ENCODE measurements at regions not wholly inside any gene's neighbourhood (a gene's known extent, or its start where the extent isn't known, plus 50 kb on each side); places are given as distances from the start of the nearest gene placed in this dataset.

DNA sequence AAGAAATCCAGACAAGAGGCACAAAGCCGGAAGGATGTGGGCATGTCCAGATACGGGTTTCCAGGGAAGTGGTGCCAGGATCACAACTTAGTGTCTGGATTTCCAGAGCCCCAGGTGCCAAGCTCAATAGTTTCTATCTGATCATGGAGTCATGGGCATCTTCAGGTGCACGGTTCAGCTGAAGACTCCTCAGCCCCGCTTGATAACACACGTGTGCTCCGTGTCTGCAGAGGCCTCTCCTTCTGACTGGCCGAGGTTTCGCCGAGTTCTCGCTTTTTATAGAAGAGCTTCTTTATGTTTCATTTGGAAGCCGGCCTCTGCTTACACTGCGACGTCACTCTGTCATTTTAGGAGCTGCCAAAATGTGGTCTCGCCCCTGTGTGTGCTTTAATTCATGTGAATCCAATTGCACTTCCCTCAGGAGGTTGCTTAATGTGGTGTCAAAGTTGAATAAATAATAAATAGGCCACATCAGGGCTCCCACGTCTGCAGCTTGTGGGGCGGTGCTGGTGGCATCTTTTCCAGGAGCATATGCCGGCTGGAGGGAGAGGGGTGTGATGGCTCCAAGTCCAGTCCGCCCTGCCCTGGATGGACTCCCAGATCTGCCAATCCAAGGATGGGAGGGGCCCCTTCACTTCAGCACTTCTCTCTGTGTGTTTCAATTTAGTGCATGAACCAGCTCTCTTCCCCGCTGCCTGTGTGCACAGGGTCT, 1410.8 kb downstream of the TBC1D22A start:
- intact Hi-C loops (cut with DNase I; ENCODE audit: low total_unique reads), result no loop called here

DNA sequence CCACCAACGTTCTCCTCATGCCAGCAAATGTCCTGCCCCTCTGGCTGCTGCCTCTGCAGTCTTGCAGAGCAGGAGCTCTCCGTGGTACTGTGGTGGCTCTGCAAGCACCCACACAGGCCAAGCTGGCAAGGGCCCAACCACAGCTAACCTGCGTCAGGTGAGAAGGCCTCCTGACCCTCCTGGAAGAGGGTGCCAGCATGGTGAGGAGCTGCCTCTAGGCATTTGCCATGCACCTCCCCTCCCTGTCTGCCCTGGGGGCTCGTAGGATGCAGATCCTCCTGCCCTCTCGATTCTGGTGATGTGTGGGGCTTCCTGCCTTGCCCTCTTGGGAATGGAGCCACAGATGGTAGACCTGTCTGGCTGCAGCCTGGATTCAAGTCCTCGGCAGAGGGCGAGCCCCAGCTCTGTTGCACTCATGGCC, 1408.8 kb downstream of the TBC1D22A start:
- no peak overlapping the region for H3K4me3 ChIP-seq
- intact Hi-C loops (cut with DNase I; ENCODE audit: low total_unique reads), result no loop called here
- peaks cover 0 to 23% (median 0%) of the 10 kb centered on the region in 7 donors for H3K27me3 ChIP-seq (replicated peaks in 1 of 7)
- TF ChIP-seq POLR2AphosphoS5 (IDR thresholded peaks at IDR 0.05) (no peak), POLR2A (IDR thresholded peaks at IDR 0.05) (no peak)
- TF ChIP-seq, protein P1, sequence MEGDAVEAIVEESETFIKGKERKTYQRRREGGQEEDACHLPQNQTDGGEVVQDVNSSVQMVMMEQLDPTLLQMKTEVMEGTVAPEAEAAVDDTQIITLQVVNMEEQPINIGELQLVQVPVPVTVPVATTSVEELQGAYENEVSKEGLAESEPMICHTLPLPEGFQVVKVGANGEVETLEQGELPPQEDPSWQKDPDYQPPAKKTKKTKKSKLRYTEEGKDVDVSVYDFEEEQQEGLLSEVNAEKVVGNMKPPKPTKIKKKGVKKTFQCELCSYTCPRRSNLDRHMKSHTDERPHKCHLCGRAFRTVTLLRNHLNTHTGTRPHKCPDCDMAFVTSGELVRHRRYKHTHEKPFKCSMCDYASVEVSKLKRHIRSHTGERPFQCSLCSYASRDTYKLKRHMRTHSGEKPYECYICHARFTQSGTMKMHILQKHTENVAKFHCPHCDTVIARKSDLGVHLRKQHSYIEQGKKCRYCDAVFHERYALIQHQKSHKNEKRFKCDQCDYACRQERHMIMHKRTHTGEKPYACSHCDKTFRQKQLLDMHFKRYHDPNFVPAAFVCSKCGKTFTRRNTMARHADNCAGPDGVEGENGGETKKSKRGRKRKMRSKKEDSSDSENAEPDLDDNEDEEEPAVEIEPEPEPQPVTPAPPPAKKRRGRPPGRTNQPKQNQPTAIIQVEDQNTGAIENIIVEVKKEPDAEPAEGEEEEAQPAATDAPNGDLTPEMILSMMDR (IDR thresholded peaks at IDR 0.05 in 8 of 11, conservative IDR thresholded peaks at IDR 0.05 in 3 of 11), result no peak
- H3K36me3 ChIP-seq, result no peaks in the 10 kb centered on the region
- no peaks in the 10 kb centered on the region for H3K9me3 ChIP-seq
- 26 to 57% (median 43%) methylated on average over 6 to 7 of the region's 7 CpGs for WGBS, 5 donors
- no peak for DNase-seq
- no peaks in the 10 kb centered on the region for H3K4me1 ChIP-seq
- no peak overlapping the region for H3K27ac ChIP-seq

More for the DNA sequence above, 1410.8 kb downstream of the TBC1D22A start:
- 81 to 92% (median 87%) methylated on average over 19 of the region's 19 CpGs for WGBS, 5 donors
- no peaks in the 10 kb centered on the region for H3K36me3 ChIP-seq
- no peaks in the 10 kb centered on the region for H3K4me1 ChIP-seq
- no peak overlapping the region for H3K4me3 ChIP-seq
- TF ChIP-seq POLR2AphosphoS5 (IDR thresholded peaks at IDR 0.05) (no peak), POLR2A (IDR thresholded peaks at IDR 0.05) (no peak)
- TF ChIP-seq, protein P1 (IDR thresholded peaks at IDR 0.05 in 8 of 11, conservative IDR thresholded peaks at IDR 0.05 in 3 of 11), result no peak
- H3K27ac ChIP-seq, result no peak overlapping the region
- H3K27me3 ChIP-seq (replicated peaks in 1 of 7), result peaks cover 0 to 23% (median 0%) of the 10 kb centered on the region in 7 donors
- no peak for DNase-seq
- H3K9me3 ChIP-seq, result no peaks in the 10 kb centered on the region

DNA sequence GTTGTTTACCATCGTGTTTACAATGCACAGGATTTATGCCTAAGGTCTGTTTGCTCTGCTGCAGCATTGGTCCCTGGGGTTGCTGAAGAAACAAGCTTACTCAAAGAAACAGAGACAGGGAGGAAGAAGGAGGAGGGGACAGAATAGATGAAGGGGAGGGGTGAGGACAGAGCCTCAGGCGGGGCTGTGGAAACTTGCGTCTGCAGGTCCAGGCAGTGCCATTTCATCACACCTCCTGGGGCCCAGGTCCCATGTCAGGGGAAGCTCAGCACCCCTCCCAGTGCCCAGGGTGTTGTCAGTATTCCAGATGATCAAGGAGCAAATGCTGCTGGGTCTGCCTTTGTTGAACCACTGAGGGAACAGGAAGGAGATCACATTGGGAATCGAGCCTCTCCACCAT, 1406.8 kb downstream of the TBC1D22A start:
- no peak for DNase-seq
- H3K4me3 ChIP-seq, result no peak overlapping the region
- H3K27ac ChIP-seq, result no peak overlapping the region
- intact Hi-C loops (cut with DNase I; ENCODE audit: low total_unique reads), result no loop called here
- H3K4me1 ChIP-seq, result no peaks in the 10 kb centered on the region
- TF ChIP-seq POLR2A (IDR thresholded peaks at IDR 0.05), result no peak
- TF ChIP-seq POLR2AphosphoS5 (IDR thresholded peaks at IDR 0.05), result no peak
- TF ChIP-seq, protein P1 (IDR thresholded peaks at IDR 0.05 in 8 of 11, conservative IDR thresholded peaks at IDR 0.05 in 3 of 11), result no peak
- no peaks in the 10 kb centered on the region for H3K36me3 ChIP-seq
- H3K9me3 ChIP-seq, result no peaks in the 10 kb centered on the region
- H3K27me3 ChIP-seq (replicated peaks in 1 of 7), result peaks cover 0 to 16% (median 0%) of the 10 kb centered on the region in 7 donors
- 69 to 85% (median 77%) methylated on average over 4 of the region's 4 CpGs for WGBS, 5 donors

DNA sequence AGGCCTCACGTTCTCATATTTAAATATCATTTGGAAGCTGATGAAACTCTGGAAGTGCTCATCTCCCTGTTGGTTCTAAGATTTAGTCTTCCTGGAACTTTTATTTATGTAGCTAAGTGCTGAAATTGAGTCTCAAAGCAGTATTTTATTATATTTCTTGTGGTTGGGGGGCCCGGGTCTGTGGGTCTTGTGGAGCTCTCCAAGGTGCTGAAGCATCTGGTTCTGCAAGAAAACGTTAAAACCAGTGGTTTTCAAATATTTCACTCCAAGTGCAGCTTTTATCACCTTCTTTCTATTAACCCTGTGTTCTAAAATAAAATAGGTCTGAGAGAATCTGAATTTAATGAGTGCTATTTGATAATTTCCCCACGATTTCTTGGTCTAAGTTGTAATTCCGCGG, 1404.8 kb downstream of the TBC1D22A start:
- intact Hi-C loops (cut with DNase I; ENCODE audit: low total_unique reads), result no loop called here
- Histone ChIP-seq H3K36me3 (no peaks in the 10 kb centered on the region), H3K27me3 (replicated peaks in 1 of 7) (peaks cover 0 to 9% (median 0%) of the 10 kb centered on the region in 7 donors), H3K9me3 (no peaks in the 10 kb centered on the region), H3K4me1 (no peaks in the 10 kb centered on the region), H3K27ac (no peak overlapping the region), H3K4me3 (no peak overlapping the region)
- TF ChIP-seq, protein P1 (IDR thresholded peaks at IDR 0.05 in 8 of 11, conservative IDR thresholded peaks at IDR 0.05 in 3 of 11), result no peak
- no peak for TF ChIP-seq POLR2AphosphoS5 (IDR thresholded peaks at IDR 0.05)
- TF ChIP-seq POLR2A (IDR thresholded peaks at IDR 0.05), result no peak
- DNase-seq, result no peak
- 48 to 62% (median 53%) methylated on average over 6 of the region's 6 CpGs for whole genome bisulfite sequencing, 5 donors

Data from spleen (tissue), 11 donors.